NCI-H345 treated with DMSO at 0.1 percent for 48 hours (cell line): ENCODE measurements at regions not wholly inside any gene's neighbourhood (a gene's known extent, or its start where the extent isn't known, plus 50 kb on each side); places are given as distances from the start of the nearest gene placed in this dataset.
A peak's percentile ranks its signal among the peaks of the same experiment; 100 is the strongest.

Source experiments
- DNase-seq: peaks from one replicate; lab custom pipeline; 2025; ENCODE audit not compliant: unreplicated experiment; lab: John Stamatoyannopoulos, UW

DNA sequence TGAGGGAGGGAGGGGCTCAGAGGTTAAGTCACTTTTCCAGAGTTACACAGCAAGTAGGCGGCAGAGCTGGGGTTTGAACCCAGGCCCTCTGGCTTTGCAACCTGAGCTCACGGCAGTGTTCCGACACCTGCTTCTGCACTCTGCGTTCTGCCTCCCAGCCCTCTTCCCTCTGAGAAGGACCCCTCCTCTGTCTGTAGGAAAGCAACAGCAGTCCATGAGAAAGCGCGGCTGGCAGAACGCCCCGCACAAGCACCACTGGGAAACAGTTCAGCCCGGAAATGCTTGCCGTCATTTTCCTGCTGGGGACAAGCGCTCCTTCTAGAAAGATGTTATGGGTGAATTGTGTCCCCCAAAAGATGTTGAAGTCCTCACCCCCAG, 241.1 kb downstream of the NPHP4 start:
- no peak for DNase-seq

DNA sequence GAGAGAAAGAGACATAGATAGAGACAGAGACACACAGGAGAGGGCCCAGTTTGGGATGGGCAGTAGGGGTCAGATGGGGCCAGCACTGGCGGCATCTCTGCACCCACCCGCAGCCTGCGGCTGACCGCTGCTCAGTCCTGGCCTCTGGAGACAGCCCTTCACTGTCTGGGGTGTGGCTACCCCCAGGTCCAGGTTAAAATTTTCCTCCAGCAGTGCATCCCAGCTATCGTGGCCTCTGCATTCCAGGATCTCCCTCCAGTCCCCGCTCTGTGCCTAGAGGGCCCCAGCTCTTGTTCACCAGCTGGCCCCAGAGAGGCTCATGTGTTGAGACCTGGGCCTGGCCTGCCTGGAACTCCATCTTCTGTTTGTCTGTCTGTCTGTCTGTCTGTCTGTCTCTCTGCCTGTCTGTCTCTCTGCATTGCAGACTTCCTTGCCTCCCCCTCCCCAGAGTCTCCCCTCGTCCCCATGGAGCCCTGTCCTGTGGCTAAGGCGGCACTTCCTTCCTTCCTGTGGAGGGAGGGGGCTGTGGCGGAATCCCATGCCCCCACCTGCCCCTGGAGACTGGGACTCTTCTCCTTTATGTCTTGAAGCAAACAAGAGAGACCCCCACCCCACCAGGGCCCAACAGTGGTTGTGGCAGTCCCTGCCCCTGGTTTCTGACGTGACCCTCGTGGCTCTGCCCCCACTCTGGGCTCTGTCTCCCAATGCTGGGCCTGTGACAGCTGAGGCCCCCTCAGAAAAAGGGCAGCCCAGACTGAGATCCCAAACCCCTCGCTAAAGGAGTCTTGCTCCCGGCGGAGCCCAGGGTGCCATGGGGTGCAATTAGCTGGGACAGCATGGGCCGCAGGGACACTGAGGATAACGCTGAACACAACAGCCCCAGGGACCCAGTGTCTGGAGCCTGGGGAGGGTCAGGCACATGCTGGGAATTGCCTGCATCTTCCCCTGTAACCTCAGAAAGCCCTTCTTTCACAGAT, 241.8 kb downstream of the NPHP4 start:
- no peak for DNase-seq

DNA sequence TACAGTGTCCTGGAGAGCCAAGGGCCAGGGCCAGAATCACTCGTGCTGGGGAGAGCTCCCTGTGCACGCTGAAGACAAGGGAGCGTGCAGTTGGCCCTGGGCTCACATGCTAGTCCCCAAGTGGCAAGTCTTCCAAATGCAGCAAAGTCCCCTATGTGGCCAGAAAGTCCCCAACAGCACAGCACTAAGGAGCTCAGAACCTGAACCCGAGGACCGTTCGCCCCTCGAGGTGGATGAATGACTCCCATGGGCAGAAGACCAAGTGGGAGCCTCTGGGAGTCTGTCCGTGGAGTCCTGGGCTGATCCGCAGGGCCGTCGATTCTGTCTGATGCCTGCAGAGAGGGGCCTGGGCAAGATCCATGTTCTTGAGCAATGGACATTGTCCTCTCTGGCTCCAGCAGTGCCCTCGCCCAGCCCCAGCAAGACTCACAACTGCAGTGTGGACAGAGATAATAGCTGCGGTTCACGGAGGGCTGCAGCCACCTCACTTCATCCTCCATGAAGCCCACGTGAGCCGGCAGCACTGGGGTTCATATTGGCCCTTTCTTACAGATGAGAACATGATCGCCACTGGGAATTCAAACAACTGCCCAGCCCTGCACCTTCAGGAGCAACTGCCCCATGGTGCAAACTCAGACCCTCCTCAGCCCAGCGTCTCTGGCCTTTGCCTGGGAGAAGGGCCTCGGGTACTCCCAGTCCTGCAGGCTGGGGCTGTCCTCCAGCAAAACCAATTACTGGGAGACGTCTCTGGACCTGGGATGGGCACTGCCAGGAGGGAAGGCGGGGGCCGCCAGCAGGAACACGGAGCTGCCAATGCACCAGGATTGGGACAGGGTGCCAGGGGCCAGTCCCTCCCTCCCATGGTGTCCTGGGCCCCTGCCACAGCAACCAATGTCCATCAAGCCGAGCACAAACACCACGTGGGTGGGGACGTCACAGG, 243.7 kb downstream of the NPHP4 start:
- no peak for DNase-seq

DNA sequence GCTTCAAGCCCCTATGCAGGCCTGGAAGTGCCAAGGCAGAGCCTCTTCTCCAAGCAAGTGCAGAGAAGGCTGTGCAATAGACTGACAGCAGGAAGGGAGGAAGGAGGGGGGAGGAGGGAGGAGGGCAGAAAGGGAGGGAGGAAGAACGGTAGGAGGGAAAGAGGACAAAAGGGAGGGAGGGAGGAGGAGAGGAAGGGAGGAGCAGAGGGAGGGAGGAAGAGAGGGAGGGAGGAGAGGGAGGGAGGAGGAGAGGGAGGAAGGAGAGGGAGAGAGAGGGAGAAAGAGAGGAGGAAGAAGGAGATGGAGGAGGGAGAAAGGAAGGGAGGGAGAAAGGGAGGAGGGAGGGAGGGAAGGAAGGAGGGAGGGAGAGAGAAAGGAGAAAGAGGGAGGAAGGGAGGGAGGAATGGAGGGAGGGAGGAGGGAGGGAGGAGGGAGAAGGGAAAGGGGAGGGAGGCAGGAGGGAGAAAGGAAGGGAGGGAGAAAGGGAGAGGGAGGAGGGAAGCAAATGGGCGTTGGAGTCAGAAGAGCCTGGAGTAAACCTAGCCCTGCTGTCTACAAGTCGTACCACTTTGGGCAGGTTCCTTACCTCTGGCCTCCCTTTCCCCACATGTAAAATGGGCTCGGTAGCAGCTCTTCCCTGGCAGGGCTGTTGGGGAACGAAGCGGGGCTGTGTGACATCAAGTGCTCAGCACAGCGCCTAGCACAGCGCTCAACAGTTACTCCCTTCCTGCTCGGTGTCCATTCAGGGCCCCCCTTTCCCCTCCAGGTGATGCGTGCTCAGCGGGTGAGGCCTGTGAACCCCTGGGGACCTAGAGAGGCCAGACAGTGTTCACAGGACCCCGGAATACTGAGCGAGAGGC, 244.6 kb downstream of the NPHP4 start:
- no peak for DNase-seq

DNA sequence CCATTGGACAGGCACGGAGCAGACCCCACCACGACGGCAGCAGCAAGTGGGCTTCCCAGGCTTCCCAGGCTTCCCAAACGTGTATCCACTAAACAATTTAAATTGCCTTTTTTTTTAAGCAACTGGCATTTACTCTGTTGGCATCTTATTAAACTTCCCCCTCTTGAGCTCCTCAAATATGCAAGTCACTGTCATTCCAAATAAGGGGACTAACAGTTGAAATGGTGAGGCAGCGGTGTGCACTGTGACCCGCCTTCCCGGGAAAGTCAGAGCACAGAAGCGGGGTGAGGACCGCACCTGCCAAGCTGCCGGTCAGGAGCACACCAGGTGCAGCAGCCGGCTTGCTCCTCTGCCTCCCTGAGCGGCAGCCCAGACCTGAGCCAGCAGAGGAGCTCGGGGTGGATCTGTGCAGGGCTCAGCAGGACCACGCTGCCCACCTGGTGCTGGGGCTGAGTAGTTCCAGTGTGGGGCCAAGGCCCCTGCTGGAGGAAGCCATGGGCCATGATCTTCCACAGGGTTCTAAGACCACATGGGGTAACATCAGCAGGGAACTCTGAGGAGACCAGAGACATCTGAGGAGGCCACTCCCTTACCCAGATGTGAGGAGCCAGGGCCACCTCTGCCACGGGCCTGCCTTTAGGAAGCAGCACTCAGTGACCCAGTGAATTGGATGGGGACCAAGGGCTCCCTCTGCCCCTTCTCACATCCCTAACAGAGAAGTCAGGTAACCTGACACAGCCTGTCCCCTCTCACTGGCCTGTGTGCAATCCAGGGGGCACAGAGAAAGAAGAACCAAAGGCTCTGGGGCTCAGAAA, 245.4 kb downstream of the NPHP4 start:
- no peak for DNase-seq

DNA sequence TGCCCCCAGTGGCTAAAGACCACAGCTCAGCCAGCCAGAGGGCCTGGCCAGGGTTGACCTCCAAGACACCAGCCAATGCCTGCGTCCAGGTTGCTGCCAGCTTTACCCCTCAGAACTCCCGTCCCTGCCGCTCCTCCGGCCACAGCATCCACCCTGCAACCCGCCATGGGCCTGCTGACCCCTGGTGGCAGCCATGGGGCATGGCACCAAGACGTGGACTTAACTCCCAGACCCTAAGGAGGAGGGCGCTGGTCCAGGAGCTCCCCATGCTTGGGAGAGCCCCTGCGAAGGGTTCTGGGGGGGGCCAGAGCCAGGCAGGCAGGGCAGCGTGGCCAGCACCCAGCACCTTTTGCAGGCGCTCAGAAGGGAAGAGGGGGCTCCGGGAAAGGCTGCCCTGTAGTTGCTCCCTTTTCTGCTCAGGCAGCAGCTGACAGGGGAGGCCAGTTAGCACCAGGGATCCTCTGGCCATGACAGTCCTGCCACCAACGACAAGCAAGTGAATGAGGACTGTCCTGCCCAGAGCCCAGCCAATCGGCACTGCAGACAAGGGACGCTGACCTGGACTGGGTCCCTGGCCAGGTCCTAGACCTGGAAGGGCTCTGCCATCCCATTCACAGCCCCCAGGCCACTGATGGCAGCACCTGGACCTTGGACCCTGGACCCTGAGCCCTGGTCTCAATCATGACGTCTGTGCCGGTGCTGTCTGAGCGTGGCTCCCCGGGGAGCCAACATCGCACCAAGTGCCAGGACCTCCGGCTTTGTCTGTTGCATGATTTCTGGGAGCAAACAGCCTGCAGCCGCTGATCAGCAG, 246.2 kb downstream of the NPHP4 start:
- DNase-seq, result peak; percentile 38

DNA sequence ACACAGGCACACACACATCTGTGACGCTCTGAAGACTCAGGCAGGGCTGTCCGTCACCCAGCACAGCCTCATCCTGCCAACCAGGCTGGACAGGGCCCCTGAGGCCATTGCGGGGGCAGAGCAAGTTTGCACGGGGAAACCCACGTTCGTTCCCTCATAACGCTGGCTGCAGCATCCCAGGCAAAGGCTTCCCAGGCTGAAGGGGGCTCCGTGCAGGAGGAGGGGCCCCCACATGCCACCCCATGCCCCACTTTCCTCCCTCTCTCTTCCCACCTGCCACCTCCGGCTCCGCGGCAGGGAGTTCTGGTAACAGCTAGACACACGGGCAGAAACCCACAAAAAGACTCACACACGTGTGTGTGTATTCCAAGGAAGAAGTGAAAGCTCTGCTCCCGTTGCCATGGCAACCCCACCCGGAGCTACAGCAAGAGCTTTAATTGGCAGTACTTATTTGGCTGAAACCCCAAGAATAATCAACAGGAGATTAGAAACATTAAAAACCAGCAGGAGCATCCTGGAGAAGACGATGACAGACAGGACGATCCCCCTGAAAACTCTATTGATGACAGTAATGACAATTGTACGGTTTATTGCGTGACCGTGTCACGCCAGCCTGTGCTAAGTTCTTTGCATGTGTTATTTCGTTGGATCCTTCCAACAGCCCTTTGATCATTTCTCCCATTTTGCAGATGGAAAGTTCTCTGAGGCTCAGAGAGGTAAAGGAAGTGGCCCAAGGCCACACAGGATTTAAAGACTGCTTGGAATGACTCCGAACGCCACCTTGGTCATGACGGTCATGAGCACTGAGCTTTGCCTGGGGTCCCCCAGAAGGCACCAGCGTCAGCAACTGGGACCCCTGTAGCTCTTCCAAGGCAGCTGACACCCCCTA, 247.1 kb downstream of the NPHP4 start:
- DNase-seq, result no peak

DNA sequence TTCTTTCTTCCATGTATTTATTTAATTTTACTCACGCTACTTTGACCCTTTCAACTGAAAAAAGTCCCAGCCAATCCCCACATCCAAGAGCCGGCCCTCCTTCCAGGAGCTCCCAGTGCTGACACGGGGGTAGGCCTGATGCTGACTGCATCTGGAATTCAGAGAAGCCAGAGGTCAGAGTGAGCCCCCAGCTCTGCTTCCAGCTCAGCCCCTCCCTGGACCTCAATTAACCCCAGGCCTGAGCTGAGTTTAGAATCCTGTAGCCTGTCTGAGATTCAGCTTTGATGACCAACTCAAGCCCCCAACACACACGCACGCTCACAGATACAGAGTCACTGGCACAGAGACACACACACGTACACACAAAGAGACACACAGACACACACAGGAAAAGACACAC, 247.9 kb downstream of the NPHP4 start:
- no peak for DNase-seq

DNA sequence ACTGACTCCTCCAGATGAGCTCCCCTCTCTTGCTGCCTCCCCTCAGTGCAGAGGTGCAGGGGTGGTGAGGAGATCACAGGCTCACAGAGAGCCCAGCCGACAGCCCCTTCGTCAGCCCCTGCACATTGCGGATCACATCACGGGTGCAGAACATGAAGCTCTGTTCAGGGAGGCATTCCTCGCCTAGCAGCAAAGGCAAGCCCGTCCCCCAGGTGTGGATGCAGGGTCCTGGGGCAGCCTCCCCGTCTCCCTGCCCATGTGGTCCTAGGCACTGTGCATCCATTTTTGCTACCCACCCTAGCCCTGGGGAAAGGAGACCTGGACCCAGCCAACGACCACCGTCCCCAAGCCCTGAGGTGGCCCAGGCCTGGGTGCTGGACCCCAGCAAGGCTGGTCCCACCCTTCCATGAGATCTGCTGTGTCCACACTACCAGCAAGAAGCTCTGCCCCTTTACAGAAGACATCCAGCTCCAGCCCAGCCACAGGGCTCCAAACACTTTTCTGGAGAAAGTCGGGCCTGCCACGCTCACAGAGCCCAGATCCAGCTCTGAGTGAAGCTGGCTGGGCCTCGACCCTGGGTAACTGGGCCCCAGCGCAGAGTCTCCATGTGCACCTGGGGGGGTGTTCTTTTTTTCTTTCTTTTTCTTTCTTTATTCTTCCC, 248.7 kb downstream of the NPHP4 start:
- no peak for DNase-seq

DNA sequence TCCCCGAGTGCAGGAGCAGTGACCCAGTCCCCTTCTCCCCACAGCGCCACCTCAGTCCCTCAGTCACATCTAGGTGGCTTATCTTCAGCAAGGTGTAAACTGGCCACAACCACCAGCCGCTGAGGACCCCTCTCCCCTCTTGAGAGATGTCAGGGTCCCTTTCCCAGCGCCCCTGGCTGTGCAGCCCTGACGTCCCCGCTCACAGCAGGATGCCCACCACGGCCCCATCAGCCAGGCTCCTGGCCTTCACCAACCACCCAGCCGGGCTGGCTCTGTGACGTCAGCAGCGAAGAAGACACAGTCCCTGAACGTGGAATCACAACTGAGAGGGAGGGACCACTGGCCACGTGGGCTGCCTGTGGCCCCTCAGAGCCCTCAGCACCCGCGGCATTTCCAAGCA, 249.4 kb downstream of the NPHP4 start:
- no peak for DNase-seq

DNA sequence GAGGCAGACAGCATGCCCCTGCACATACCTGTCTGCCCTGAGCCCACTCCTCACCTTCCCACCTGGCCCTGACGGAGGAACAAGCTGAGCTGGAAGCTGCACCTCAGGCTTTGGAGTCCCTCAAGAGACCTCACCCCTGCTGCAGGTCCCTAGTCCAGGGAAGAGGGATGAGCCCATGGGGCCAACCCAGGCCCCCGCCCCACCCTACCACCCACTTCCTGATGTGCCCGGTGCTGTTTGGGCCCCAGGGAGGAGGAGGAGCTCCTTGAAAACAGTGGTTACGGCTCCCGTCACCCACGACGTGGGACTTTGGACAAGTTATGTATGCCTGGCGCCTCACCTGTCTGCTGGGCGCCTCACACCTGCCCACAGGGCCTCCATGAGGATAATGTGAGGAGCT, 250.2 kb downstream of the NPHP4 start:
- no peak for DNase-seq

DNA sequence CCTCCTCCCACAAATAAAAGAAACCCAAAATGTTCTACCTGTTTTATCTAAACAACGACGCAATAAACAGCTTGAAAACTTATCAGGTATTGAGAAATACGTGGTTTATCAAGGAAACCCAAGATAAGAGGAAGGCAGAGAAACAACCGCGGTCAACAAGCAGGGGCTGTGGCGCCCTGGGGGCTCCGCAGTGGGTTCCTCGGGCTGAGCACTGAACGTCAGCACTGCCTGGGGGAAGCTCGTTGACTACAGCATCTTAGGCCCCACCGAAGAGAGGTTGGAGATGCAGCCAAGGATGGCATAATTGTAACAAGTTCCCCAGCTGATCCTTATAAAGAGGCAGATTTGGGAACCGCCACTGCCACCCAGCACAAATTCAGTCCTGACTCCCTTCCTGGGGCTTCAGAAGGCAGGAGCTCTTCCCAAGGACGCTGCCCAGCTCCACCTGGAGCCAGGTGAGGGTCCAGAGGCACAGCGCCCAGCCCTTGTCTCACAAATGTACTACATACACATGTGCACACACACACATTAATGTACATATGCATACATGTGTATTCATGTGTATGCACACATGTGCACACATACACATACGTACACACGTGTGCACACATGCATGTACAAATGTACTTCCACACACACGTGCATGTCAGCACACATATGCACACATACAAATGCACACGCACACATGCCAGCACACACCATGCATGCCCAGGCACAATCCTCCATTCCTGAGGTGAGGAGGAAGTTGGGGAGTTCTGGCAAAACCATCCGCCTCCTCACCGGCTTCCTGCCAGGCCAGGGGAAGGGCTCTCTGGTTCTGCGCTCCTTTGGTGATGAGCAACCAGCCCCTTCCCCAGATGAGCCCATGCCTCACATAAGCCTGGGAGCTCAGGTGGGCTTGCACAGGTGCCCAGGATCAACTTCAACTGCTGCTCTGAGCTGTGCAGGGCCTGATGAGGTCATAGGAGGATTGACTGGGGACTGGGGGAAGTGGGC, 251.1 kb downstream of the NPHP4 start:
- no peak for DNase-seq

DNA sequence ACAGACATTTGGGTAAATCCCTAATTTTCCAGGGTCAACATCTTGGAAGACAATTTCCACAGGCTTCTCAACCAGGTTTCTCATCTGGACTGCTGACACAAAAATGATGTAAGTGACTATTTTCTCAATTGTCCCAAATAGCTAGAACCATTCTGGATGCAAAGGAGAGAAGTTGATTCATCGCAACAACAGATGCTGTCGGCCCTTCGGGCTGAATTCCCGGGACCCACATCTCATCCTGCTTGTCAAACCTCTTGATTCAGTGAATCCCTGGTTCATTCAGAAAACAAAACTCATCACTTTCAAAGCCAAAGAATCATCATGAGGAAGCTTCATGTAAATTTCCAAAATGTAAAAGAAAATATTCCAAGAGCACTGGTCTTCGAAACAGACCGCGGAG, 251.8 kb downstream of the NPHP4 start:
- DNase-seq, result no peak

DNA sequence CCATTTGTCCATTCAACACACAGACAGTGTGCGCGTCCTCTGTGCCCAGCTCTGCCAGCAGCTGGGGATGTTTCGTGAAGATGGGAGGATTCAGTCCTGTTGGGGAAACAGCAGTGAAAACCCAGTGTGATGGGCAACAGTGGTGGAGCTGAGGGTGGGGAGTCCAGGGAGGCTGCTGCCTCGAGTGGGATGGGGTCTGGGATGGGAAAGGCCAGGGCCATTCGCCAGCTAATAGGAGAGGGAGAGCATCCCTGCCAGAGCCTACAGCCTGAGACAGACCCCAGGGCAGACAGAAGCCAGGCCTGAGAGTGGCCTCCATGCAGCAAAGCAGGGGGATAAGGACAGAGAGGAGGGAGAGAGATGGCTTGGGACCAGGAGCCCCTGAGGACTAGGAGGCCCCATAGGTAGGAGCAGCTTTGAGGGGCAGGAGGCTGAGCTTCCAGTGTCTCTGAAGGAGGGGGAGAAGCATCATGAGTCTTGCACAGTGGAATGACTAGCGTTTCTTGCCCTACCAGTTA, 252.6 kb downstream of the NPHP4 start:
- DNase-seq, result no peak

DNA sequence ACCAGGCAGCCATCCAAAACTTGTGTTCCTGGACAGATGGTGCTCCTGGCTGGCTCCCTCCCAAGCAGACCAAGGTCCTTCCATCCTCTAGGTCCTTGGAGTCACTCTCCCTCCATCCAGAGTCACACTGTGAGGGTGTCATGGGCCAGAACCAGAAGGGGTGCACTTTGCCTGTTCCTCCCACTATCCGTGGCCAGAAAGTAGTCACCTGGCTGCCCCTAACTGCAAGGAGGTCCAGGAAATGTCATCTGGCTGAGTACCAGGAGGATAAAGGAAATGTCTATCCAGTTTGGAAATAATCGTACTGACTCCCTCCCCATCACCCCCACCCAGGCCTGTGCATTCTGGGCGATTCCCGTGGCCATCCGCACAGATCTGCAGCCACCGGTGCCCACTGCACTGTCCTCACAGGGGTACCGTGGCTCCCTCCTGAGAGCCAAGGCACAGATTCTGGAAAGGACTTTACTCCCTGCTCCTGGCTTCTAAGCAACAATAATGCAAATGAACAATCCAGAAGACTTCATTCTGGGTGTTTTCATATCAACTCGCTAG, 253.2 kb downstream of the NPHP4 start:
- no peak for DNase-seq

DNA sequence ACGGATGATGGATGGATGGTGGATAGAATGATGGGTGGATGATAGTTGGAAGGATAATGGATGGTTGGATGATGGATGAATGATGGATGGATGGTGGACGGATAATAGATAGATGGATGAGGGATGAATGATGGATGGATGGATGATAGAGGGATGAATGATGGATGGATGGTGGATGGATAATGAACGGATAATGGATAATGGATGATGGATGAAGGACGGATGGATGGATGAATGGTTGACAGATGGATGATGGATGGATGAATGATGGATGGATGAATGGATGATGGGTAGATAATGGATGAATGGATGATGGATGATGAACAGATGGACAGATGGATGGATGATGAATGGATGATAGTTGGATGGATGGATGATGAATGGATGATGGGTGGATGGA, 255.1 kb downstream of the NPHP4 start:
- no peak for DNase-seq
